Parathyroid adenoma (tissue), 2 donors: ENCODE measurements at regions not wholly inside any gene's neighbourhood (a gene's known extent, or its start where the extent isn't known, plus 50 kb on each side); places are given as distances from the start of the nearest gene placed in this dataset.

Experiments used
- H2AFZ ChIP-seq: fragments of 300-600 bp; sonication (generic); one replicate; pipeline ENCODE4 v1.7.0; 2017; ENCODE audit warnings: antibody characterized with exemption, mild to moderate bottlenecking
- H3K27ac ChIP-seq: fragments of 300-600 bp; sonication (generic); one replicate; pipeline ENCODE4 v1.7.0; 2017
- H3K27me3 ChIP-seq: fragments of 300-600 bp; sonication (generic); one replicate; pipeline ENCODE4 v1.7.0; 2017; ENCODE audit warnings: low read length; ENCODE audit not compliant: control insufficient read depth, insufficient read depth
- H3K36me3 ChIP-seq: fragments of 300-600 bp; sonication (generic); one replicate; pipeline ENCODE4 v1.7.0; 2017; ENCODE audit warnings: low read length; ENCODE audit not compliant: control insufficient read depth, insufficient read depth
- H3K4me1 ChIP-seq: fragments of 300-600 bp; sonication (generic); one replicate; pipeline ENCODE4 v1.7.0; 2017; ENCODE audit warnings: control low read depth
- H3K4me2 ChIP-seq: fragments of 300-600 bp; sonication (generic); one replicate; pipeline ENCODE4 v1.7.0; 2017; ENCODE audit warnings: low read length
- H3K4me3 ChIP-seq: fragments of 300-600 bp; sonication (generic); one replicate; pipeline ENCODE4 v1.7.0; 2017; ENCODE audit warnings: low read depth, low read length
- H3K79me2 ChIP-seq: fragments of 300-600 bp; sonication (generic); one replicate; pipeline ENCODE4 v1.7.0; 2017; ENCODE audit warnings: control low read depth
- H3K9ac ChIP-seq: fragments of 300-600 bp; sonication (generic); one replicate; pipeline ENCODE4 v1.7.0; 2017; ENCODE audit warnings: mild to moderate bottlenecking
- H3K9me3 ChIP-seq: fragments of 300-600 bp; sonication (generic); one replicate; pipeline ENCODE4 v1.7.0; 2017; ENCODE audit warnings: low read length; ENCODE audit not compliant: control insufficient read depth
- CTCF ChIP-seq: fragments of 300-600 bp; sonication (generic); IDR thresholded peaks from one replicate; pipeline ENCODE4 v1.7.0; 2017; ENCODE audit warnings: antibody characterized with exemption, mild to moderate bottlenecking
- donor health status: primary hyperparathyroidism.

DNA sequence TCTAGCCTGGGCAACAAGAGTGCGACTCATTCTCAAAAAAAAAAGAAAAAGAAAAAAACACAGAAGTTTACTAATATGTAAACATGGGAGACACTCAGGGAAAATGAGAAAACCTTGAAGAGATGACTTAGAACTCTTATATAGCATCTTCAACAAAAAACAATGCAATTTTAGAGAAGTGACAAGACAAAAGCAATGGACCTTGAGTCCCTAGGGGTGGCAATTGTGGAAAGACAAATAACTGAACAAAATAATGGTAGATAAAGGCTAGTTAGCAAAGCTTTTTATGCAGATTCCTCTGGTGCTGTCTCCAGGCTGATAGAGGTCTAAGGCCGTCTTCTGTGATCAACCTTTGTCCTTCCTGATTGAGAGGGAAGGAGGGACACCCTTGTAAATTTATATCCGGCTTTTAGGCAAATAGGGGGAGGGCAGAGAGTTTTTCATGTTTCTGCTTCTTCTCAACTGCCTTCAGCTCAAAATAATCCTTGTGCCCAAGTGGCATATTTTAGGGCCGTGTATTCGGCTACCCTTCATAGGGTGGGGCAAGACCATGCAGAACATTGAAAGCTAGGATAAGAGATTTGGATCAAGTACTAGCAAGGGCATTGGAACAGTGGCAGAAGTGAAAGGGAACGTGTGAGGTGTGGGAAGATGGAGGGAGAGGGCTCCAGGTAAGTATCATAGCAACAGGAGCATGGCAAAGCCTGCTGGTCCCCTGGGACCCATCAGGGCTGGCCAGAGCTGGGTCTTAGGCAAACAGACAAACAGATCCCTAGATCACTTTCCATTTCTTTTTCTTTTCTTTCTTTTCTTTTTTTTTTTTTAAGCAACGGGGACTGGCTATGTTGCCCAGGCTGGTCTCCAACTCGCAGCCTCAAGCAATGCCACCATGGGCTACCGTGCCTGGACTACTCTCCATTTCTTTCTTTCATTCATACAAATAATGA lies 95.0 kb upstream of the CALM2 start:
- Histone ChIP-seq H3K4me3 (no peak overlapping the region), H3K4me1 (peaks cover 9% of the 10 kb centered on the region), H3K79me2 (no peaks in the 10 kb centered on the region), H2AFZ (peak overlapping the region; percentile 79), H3K36me3 (no peaks in the 10 kb centered on the region), H3K27ac (peak overlapping the region; percentile 34), H3K4me2 (no peak overlapping the region), H3K27me3 (no peaks in the 10 kb centered on the region), H3K9ac (no peak overlapping the region), H3K9me3 (no peaks in the 10 kb centered on the region)
- TF ChIP-seq CTCF, result no peak

- H3K4me1 ChIP-seq, result peaks cover 14% of the 10 kb centered on the region
- H3K27ac ChIP-seq, result no peak overlapping the region
- no peaks in the 10 kb centered on the region for H3K27me3 ChIP-seq
- no peaks in the 10 kb centered on the region for H3K9me3 ChIP-seq
- H3K36me3 ChIP-seq, result no peaks in the 10 kb centered on the region
- no peak for TF ChIP-seq CTCF
- no peak overlapping the region for H3K4me2 ChIP-seq
- no peak overlapping the region for H2AFZ ChIP-seq
- H3K79me2 ChIP-seq, result no peaks in the 10 kb centered on the region
- no peak overlapping the region for H3K9ac ChIP-seq
- H3K4me3 ChIP-seq, result no peak overlapping the region
Observed at GRCh38 chr2:47270421-47270820, 94.1 kb upstream of the CALM2 start.

- no peaks in the 10 kb centered on the region for H3K27me3 ChIP-seq
- H3K9ac ChIP-seq, result no peak overlapping the region
- H3K79me2 ChIP-seq, result no peaks in the 10 kb centered on the region
- H3K27ac ChIP-seq, result no peak overlapping the region
- peaks cover 14% of the 10 kb centered on the region for H3K4me1 ChIP-seq
- no peaks in the 10 kb centered on the region for H3K9me3 ChIP-seq
- H3K4me3 ChIP-seq, result no peak overlapping the region
- no peaks in the 10 kb centered on the region for H3K36me3 ChIP-seq
- no peak overlapping the region for H3K4me2 ChIP-seq
- TF ChIP-seq CTCF, result no peak
- peak overlapping the region; percentile 36 for H2AFZ ChIP-seq
Observed at GRCh38 chr2:47269316-47270232, 93.3 kb upstream of the CALM2 start.

DNA sequence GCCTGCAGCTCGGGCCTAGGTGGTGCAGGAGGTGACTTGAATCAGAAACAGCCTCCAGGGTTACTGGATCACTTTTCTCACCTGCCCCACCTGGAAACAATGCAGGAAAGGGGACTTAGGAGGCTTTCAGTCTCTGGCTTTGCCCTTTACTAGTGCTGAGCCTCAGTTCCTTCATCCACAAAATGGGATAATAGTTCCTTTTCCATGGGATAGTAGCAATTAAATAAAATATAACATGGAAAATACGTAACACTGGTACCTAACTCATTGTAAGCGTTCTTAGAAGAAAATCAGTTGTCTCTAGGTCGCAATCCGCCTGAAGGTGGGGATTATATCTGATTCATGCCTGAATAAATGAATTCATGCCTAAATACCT lies 91.4 kb upstream of the CALM2 start:
- H3K4me3 ChIP-seq, result no peak overlapping the region
- no peak for TF ChIP-seq CTCF
- H3K27me3 ChIP-seq, result no peaks in the 10 kb centered on the region
- no peak overlapping the region for H2AFZ ChIP-seq
- no peaks in the 10 kb centered on the region for H3K79me2 ChIP-seq
- H3K9me3 ChIP-seq, result no peaks in the 10 kb centered on the region
- H3K4me1 ChIP-seq, result peaks cover 10% of the 10 kb centered on the region
- no peaks in the 10 kb centered on the region for H3K36me3 ChIP-seq
- no peak overlapping the region for H3K4me2 ChIP-seq
- H3K27ac ChIP-seq, result no peak overlapping the region
- H3K9ac ChIP-seq, result no peak overlapping the region
